ENCODE measurements at regions not wholly inside any gene's neighbourhood (a gene's known extent, or its start where the extent isn't known, plus 50 kb on each side); places are given as distances from the start of the nearest gene placed in this dataset.
"Not testable (repeated sequence)": the region's sequence is repeated elsewhere in the genome, so short reads cannot be mapped to it uniquely, and the experiment has no call there.

DNA sequence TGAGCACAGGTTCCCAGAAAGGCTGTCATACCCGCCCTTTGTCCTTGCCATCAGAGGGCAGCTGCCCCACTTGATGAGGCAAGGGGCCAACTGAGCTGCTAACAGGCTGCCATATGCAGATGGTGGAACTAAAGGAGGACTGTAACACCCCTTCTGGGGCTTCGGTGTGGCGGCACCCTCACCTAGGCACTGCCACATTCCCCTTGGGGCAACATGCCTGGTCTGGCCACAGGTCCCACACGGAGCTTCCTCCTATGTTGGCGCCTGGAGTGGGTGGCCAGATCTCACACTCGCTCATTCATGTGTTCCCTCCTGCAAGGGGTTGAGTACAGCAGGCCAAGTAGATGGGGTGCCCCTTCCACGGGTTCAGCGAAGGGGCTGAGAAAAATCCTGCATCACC lies 777.4 kb upstream of the CHD1 start:
- no peak for DNase-seq

DNA sequence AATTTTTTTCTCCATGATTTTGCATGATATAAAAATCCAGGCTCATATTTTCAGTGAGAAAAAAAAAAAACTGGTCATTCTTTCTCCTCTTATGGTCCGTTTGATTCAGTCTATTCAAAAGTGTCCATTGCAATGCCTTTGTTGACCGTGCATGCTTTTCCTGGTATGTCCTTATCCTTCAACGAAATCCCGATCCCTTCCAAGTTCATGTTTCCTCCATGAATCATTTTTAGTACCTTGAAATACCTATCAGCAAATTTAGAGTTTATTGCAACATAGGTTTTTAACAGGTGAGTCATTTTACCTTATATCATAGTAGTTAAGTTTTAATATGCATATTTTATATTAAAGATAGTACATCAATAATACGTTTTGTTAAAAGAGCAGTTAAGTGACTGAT lies 773.8 kb upstream of the CHD1 start:
- no peak for DNase-seq

DNA sequence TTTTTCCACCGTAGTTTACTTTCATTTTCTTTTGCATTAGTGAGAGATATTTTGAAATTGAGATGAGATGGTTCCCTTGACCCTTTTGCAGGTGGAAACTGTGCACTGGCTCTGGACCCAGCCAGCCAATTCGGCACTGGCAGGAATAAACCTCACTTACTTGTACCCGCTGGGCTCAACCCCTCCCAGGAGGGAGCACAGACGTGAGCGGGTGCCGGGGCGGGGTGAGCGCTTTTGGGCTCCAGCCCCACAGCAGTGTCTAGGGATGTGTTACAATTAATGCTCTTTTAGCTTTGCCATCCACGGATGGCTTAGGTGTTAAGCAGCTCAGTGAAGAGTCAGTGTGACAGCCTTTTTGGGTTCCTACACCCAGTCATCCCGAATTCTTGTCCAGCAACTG lies 766.1 kb upstream of the CHD1 start:
- no peak for DNase-seq

DNA sequence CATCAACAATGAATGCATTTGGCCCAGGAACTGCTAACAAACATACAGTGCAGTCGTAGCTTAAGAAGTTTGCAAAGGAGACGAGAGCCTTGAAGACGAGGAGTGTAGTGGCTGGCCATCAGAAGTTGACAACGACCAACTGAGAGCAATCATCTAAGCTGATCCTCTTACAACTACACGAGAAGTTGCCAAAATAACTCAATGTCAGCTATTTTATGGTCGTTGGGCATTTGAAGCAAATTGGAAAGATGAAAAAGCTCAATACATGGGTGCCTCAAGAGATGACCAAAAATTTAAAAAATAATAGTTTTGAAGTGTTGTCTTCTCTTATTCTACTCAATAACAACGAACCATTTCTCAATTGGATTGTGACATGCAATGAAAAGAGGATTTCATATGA lies 757.7 kb upstream of the CHD1 start:
- DNase-seq = no peak

- DNase-seq = no peak
Observed at GRCh38 chr5:99675974-99676373, 747.2 kb upstream of the CHD1 start.

DNA sequence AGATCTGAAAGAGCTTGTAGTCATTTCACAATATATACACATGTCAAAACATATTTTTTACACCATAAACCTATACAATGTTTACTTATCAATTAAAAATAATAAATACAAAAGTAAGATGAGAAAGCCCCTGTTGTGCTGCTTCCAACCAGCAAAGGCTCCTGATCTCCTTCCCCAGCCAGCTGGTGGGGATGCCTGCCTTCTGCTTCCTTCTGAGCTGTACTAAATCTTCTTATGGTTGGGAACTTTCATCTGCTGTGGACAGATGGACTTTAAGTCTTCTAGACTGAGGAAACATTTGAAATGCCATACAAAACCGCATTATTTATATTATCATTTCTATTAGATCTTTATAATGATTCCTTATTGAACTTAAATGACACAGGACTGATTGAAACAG lies 745.3 kb upstream of the CHD1 start:
- DNase-seq = no peak

GRCh38 chr5:99664972-99665371 lies 736.2 kb upstream of the CHD1 start:
- DNase-seq = no peak

- no peak for DNase-seq
Observed at GRCh38 chr5:99651298-99651697, 722.5 kb upstream of the CHD1 start.

- no peak for DNase-seq
Observed at GRCh38 chr5:99646011-99646647, 717.3 kb upstream of the CHD1 start.

- no peak for DNase-seq
Observed at GRCh38 chr5:99644822-99645221, 716.0 kb upstream of the CHD1 start.

GRCh38 chr5:99640646-99641045 lies 711.8 kb upstream of the CHD1 start:
- DNase-seq = no peak

DNA sequence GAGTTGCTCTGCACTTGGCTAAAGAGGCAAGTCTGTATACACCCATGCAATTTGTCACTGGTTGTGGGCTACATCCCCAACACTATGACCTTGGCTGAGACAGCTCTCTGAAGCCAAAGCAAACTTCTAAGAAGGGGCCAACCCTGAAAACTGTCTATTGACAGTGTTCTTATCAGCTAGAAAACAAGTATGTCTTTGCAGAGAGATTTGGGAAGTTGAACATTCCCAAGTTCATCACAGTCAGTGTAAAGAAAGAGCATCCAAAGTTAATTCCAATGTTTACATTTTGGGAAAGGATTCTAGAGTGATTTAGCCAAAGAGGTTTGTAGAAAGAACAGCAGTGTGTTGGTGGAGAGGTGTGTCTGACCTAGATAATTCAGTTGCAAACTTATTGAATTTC lies 711.1 kb upstream of the CHD1 start:
- DNase-seq = no peak

DNA sequence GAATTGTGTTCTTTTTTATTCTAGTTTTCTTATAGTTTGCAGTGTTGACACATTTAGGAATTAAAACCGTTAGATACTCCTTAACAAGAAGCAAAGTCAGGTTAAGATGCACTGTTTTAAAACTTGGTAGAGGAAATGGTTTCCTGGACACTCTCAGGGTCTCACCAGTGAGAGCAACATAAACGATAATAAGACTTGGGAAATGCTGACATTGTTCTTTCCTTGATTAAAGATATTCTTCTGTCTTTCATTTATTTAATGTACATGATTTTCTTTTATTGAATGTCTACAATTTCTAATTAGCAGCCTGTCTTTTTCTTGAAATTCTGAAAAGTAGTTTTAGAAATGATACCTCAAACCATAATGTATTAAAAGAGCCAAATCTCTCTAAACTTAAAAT lies 707.9 kb upstream of the CHD1 start:
- DNase-seq = no peak

DNA sequence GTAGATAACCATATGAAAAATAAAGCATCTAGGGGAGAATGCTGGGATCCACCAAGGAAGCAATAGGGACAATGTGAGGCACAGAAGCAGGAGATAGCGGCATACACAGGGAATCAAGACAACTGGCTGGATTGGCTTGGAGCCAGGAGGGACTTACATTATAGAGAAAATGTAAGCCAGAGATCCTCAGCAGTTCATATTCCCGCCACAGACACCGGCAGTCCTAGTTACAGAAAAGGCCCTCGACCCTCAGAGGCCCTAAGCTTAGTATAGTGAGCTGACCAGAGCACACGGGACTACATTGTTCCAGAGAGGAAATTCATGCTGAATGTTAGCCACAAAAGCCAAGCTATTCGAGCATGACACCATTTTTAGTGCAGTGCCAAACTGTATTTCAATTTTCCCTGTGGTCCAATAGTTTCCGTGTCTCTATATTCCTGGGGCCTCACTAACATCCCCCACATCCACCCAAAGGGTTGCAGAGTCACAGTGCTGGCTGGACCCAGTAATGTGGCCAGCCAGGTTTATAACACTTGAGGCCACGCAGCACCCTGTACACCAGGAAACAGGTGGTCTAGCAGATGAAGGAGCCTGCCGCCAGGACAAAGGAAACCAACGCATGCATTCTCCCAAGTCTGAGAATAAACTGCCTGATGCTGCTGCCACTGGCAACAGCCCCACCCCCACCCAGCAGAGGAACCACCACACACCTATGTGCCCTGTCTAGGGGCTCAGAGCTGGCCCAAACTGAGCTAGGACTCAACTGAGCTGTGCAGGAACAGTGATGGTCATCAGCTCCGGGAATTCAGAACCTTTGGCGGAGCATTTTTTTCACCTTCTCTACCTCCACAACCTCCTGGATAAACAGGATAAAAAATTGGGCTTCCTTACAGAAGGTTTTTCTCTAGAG lies 693.2 kb upstream of the CHD1 start:
- DNase-seq = no peak

GRCh38 chr5:99617335-99617734 lies 688.5 kb upstream of the CHD1 start:
- no peak for DNase-seq

- no peak for DNase-seq
Observed at GRCh38 chr5:99614888-99615287, 686.1 kb upstream of the CHD1 start.

- DNase-seq = no peak
Observed at GRCh38 chr5:99607124-99607523, 678.3 kb upstream of the CHD1 start.

DNA sequence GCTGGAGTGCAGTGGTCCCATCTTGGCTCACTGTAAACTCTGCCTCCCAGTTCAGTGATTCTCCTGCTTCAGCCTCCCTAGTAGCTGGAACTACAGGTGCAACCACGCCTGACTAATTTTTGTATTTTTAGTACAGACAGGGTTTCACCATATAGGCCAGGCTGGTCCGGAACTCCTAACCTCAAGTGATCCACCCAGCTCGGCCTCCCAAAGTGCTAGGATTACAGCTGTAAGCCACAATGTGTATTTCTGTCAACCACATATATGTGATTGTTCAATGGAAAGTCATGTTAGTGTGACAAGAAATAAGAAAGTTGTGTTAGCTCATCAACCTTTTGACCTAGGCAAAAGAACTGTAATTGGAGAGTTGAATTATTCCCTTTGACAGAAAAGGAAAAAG lies 677.1 kb upstream of the CHD1 start:
- DNase-seq = no peak

DNA sequence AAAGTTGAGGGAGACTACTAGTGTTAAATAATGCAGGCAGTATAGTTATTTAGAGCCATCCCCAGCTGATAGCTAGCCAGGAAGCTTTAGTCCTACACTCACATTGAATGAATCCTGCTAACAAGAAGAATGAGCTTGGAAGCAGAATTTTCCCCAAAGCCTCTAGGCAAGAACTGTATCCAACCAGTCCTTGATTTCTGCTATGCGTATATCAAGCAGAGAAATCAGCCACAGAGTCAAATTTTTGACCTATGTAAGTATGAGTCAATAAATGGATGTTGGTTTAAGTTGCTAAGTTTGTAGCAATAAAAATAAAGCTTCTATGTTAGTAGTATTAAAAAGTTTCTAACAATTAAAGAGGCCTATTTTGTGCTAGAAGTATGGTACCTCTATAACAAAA lies 672.1 kb upstream of the CHD1 start:
- DNase-seq = no peak

DNA sequence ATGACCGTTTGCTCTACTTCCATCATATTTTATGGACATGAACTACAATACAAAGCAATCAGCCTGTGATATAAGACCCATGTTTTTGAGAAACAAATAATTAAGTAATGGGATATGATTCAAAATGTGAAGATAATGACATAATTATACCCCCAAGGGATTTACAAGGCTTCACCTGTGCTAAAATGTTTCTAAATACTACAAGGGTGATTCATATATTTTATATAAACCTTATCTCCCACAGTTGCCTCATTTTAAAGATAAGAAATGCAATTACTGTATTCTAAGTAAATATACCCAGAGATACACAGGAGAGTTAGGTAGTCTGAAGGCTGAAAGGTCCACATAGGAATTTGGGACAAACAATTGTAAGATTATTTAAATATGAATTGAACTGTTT lies 662.0 kb upstream of the CHD1 start:
- no peak for DNase-seq

DNA sequence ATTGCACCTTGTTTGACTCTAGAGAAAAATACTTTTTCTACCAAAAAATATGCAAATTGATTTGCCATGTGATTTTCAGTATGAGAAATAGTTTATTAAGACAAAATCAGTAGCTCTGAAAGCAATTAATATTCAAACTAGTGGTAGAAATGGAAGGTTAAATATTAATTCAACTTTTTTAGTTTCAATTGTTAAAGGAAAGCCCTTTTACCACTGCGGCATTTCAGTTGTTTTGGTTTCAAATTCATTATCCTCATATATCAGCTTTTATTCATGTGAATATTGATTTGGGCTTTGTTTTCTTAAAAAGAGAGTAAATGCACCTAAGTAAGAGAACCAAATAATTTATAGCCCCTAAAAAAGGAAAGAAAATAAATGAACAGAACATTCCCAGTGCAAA lies 660.6 kb upstream of the CHD1 start:
- DNase-seq = no peak

DNA sequence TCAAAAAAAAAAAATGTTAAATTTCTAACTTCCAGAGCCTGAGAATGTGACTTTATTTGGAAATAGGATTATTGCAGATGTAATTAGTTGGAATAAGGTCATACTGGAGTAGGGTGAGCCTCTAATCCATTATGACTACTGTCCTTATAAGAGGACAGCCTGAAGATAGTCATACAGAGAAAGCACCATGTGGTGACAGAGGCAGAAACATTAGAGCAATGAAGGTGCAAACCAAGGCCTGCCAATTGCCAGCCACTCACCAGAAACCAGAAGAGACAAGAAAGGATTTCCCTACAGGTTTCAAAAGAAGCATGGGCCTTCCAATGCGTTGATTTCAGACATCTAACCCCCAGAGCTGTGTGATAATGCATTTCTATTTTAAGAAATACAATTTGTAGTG lies 659.2 kb upstream of the CHD1 start:
- no peak for DNase-seq

DNA sequence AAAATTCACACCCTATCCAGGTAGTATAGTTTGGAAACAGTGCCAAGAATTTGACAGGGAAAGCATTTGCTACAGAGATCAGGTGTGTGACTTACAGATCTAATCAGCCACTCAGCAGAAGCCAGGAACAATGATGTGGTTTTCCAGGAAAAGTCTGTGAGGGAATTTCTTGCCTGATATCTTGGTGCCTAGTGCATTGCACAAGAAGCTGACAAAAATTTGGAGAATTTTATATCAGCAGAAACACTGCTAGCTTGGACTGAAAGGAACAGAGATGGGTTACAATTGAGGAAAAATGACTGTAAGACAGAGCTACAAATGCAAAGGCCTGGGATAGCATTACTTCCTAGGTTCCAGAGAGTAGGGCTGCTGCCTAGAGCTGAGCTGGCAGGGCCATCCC lies 658.1 kb upstream of the CHD1 start:
- DNase-seq = no peak

GRCh38 chr5:99581204-99581603 lies 652.4 kb upstream of the CHD1 start:
- not testable (repeated sequence) for DNase-seq
